BJ (cell line): ENCODE measurements at regions not wholly inside any gene's neighbourhood (a gene's known extent, or its start where the extent isn't known, plus 50 kb on each side); places are given as distances from the start of the nearest gene placed in this dataset.

Experiments
- CTCF ChIA-PET: fragments of 350-600 bp; formaldehyde crosslinking; extraction: SDS; loops from one replicate; lab custom pipeline; 2021; ENCODE audit warnings: antibody characterized with exemption, inconsistent platforms; lab: Yijun Ruan, JAX
- POLR2A ChIA-PET: fragments of 300-600 bp; sonication (Branson Sonifier 250); formaldehyde crosslinking; extraction: SDS; loops from one replicate; lab custom pipeline; 2021; ENCODE audit warnings: antibody characterized with exemption; lab: Charles Lee
- DNase-seq: peaks from one replicate; pipeline ENCODE4 v3.0.0-alpha.2; 2011; ENCODE audit warnings: low read depth
- H3K27me3 ChIP-seq: 2 replicates; pipeline ENCODE4 v1.6.0; 2011; ENCODE audit warnings: low read length; ENCODE audit not compliant: control insufficient read depth, insufficient read depth
- H3K36me3 ChIP-seq: 2 replicates; pipeline ENCODE4 v1.5.1; 2011; ENCODE audit warnings: low read length; ENCODE audit not compliant: control insufficient read depth, insufficient read depth
- H3K4me3 ChIP-seq: 2 replicates; pipeline ENCODE4 v1.5.1; 2011; ENCODE audit warnings: low read depth, mild to moderate bottlenecking, control low read depth, low read length
- CTCF ChIP-seq: IDR thresholded peaks from 2 replicates; pipeline ENCODE4 v1.5.1; 2011; ENCODE audit warnings: low read depth, mild to moderate bottlenecking, control low read depth, inconsistent platforms, low read length, moderate library complexity; ENCODE audit not compliant: insufficient read depth

GRCh38 chr6:33892581-33893346 is 89.0 kb upstream of the MLN start:
- no peak for TF ChIP-seq CTCF
- Histone ChIP-seq H3K27me3 (peaks cover 2% of the 10 kb centered on the region; the same call in 1 of the 2 replicates), H3K4me3 (no peak overlapping the region), H3K36me3 (no peaks in the 10 kb centered on the region)
- ChIA-PET POLR2A (no interaction called here), CTCF (interaction anchor here (0.6 kb wide), 1 partner anchor 114 kb away, joined by 3 read pairs; no protein-coding TSS in a partner anchor)
- no peak for DNase-seq

- ChIA-PET CTCF (no interaction called here), POLR2A (no interaction called here)
- Histone ChIP-seq H3K36me3 (no peaks in the 10 kb centered on the region), H3K27me3 (peaks cover 2% of the 10 kb centered on the region; the same call in 1 of the 2 replicates), H3K4me3 (no peak overlapping the region)
- no peak for DNase-seq
- TF ChIP-seq CTCF: no peak
Observed at GRCh38 chr6:33888664-33889200, 84.9 kb upstream of the MLN start.

GRCh38 chr6:33888183-33888582 is 84.4 kb upstream of the MLN start:
- no peak for DNase-seq
- no peak for TF ChIP-seq CTCF

DNA sequence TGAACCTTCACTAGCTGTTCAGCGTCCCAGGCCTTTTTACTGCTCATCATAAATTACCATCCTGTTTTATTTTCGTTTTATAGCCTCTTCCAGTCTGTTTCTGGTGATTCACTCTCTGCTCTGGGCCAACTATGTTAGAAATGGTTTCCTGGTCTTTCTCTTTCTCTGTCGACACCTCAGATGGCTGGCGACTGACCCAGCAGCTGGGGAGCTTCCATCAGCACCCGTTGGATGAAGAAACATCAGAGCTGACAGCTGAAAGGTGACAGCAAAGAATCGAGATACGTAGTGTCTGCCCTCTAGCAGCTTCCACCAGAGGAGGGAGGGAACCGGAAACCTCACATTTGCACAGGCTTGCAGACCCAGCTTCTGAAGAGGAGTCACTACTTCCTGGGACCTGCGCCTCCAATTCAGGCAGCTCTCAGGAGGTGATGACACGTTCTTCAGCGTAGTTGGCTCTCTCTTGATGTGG is 82.9 kb upstream of the MLN start:
- Histone ChIP-seq H3K36me3 (no peaks in the 10 kb centered on the region), H3K4me3 (no peak overlapping the region), H3K27me3 (no peaks in the 10 kb centered on the region)
- POLR2A ChIA-PET: no interaction called here
- TF ChIP-seq CTCF: no peak
- peak; percentile 82 for DNase-seq
- CTCF ChIA-PET: interaction anchor here (1.2 to 1.4 kb wide), 2 partner anchors 119 to 176 kb away, joined by 3 to 5 read pairs; partner anchors contain the start of gene UQCC2

More at GRCh38 chr6:33888183-33888582, 84.4 kb upstream of the MLN start:
- no peak overlapping the region for H3K4me3 ChIP-seq
- peaks cover 2% of the 10 kb centered on the region; the same call in 1 of the 2 replicates for H3K27me3 ChIP-seq
- no peaks in the 10 kb centered on the region for H3K36me3 ChIP-seq
- POLR2A ChIA-PET: no interaction called here
- CTCF ChIA-PET: no interaction called here
